RKO (cell line): ENCODE measurements at regions not wholly inside any gene's neighbourhood (a gene's known extent, or its start where the extent isn't known, plus 50 kb on each side); places are given as distances from the start of the nearest gene placed in this dataset.
"Not testable (repeated sequence)": the region's sequence is repeated elsewhere in the genome, so short reads cannot be mapped to it uniquely, and the experiment has no call there.

Experiments
- DNase-seq: peaks from one replicate; pipeline ENCODE4 v3.0.0-alpha.2; 2016; ENCODE audit warnings: low spot score

- DNase-seq: no peak
These were observed 452.9 kb upstream of the NECTIN3 start for GRCh38 chr3:110618512-110619226.

GRCh38 chr3:110620118-110620517, 451.5 kb upstream of the NECTIN3 start:
- no peak for DNase-seq

GRCh38 chr3:110623571-110623970, 448.0 kb upstream of the NECTIN3 start:
- DNase-seq: no peak

- DNase-seq: no peak
These were observed 447.0 kb upstream of the NECTIN3 start for GRCh38 chr3:110624576-110624975.

GRCh38 chr3:110625201-110625747, 446.3 kb upstream of the NECTIN3 start:
- no peak for DNase-seq

GRCh38 chr3:110626652-110627111, 444.9 kb upstream of the NECTIN3 start:
- not testable (repeated sequence) for DNase-seq

- DNase-seq: no peak
These were observed 442.8 kb upstream of the NECTIN3 start for GRCh38 chr3:110628650-110629301.

- DNase-seq: no peak
These were observed 441.7 kb upstream of the NECTIN3 start for GRCh38 chr3:110629917-110630316.

GRCh38 chr3:110644203-110644602, 427.4 kb upstream of the NECTIN3 start:
- no peak for DNase-seq

GRCh38 chr3:110646055-110646454, 425.6 kb upstream of the NECTIN3 start:
- DNase-seq: no peak

- DNase-seq: no peak
These were observed 425.1 kb upstream of the NECTIN3 start for GRCh38 chr3:110646496-110646895.

GRCh38 chr3:110647586-110647985, 424.0 kb upstream of the NECTIN3 start:
- no peak for DNase-seq

GRCh38 chr3:110650741-110651140, 420.9 kb upstream of the NECTIN3 start:
- no peak for DNase-seq

GRCh38 chr3:110654843-110655502, 416.6 kb upstream of the NECTIN3 start:
- no peak for DNase-seq

GRCh38 chr3:110656394-110657025, 415.1 kb upstream of the NECTIN3 start:
- DNase-seq: no peak

- DNase-seq: no peak
These were observed 407.5 kb upstream of the NECTIN3 start for GRCh38 chr3:110664148-110664547.

GRCh38 chr3:110666495-110666894, 405.1 kb upstream of the NECTIN3 start:
- DNase-seq: no peak

- no peak for DNase-seq
These were observed 404.4 kb upstream of the NECTIN3 start for GRCh38 chr3:110667216-110667615.

GRCh38 chr3:110670407-110670806, 401.2 kb upstream of the NECTIN3 start:
- DNase-seq: no peak

GRCh38 chr3:110677506-110677905, 394.1 kb upstream of the NECTIN3 start:
- DNase-seq: no peak

- no peak for DNase-seq
These were observed 392.3 kb upstream of the NECTIN3 start for GRCh38 chr3:110679285-110679684.

- no peak for DNase-seq
These were observed 391.2 kb upstream of the NECTIN3 start for GRCh38 chr3:110680450-110680849.
